GDM1 (cell line): ENCODE measurements at regions not wholly inside any gene's neighbourhood (a gene's known extent, or its start where the extent isn't known, plus 50 kb on each side); places are given as distances from the start of the nearest gene placed in this dataset.
"Not testable (repeated sequence)": the region's sequence is repeated elsewhere in the genome, so short reads cannot be mapped to it uniquely, and the experiment has no call there.

ENCODE experiments used
- DNase-seq: peaks from one replicate; lab custom pipeline; 2025; lab: John Stamatoyannopoulos, UW

DNA sequence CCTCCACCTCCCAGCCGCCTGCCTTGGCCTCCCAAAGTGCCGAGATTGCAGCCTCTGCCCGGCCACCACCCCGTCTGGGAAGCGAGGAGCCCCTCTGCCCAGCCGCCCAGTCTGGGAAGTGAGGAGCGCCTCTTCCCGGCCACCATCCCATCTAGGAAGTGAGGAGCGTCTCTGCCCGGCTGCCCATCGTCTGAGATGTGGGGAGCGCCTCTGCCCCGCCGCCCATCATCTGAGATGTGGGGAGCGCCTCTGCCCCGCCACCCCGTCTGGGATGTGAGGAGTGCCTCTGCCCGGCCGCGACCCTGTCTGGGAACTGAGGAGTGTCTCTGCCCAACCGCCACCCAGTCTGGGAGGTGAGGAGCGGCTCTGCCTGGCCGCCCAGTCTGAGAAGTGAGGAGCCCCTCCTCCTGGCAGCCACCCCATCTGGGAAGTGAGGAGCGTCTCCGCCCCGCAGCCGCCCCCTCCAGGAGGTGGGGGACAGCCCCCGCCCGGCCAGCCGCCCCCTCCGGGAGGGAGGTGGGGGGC is 296.3 kb downstream of the HNRNPD start:
- not testable (repeated sequence) for DNase-seq

DNA sequence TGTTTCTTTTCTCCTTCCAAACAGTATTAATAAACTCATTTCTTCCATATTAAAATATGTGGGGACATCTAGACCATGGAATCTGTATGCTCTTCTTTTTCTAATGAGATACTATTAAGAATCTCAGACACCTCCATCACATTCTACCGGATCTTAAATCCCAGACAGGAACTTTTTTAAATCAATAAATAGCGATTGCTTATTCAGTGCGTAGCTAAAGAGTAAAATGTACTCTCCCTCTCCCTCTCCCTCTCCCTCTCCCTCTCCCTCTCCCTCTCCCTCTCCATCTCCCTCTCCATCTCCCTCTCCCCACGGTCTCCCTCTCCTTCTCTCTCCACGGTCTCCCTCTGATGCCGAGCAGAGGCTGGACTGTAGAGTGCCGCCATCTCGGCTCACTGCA is 297.0 kb downstream of the HNRNPD start:
- no peak for DNase-seq

DNA sequence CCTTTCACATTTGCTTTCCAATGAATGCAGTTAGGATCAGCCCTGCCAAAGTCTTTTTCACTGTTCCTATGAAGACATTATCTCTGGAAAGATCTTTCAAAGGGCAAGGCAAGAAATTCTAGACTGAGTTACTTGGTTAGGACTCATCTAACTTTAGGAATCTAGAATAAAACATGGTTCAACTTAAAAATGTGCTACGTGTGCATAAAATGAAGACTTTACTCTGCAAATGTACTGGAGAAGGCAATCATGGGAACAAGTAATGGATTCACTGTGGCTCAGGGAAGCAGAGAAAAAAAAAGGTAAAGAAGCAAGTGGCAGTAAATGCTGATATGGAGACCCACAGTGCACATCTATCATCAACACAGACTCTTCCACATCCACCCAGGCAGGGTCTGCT is 297.4 kb downstream of the HNRNPD start:
- DNase-seq = no peak

DNA sequence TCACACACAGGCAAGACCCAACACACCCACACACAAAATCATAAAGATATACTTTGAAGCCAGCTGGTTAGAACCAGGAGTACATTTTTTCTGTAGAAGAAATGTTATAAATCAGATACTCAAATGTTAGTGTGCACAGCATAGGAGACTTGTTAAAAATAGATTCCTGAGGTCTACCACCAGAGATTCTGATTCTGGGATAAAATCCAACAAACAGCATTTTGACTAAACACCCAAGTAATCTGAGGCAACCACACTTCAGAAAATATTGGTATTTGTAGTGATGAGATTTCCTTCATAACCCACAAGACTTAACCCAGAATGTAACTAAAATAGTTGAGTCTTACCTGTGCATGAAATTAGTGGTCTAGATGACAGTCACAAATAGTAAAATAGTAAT is 301.8 kb downstream of the HNRNPD start:
- no peak for DNase-seq

DNA sequence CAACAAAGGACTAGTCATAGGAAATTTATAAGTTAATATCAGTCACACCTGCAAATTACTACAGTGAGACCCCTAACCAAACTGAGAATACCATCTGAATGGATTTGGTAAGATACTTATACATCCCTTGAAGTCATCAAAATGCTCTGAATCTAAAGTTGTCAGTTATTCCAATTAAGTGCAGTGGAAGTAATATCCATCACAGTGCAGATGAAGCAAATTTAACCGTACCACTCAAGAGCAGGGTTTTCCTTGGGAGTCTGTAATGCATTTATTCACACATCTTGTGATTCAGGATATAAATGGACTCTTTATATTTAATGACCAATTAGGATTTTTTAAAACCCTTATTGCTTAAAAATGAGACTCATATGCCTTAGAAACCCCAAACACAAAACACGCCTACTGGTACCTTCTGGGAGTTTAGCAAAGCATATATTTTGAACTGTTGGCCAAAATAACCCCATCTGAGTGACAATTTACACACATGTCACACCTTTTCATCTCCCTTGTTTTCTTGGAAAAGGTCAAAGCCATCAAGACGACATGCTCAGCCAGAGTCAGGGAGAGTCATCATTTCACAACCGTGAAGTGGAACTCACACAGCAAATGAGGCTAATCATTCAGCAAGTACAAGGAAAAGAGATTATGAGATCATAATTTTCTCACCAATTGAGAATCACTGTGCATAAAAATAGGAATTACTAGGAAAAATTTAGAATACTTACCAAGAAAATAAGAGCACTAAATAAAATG is 303.7 kb downstream of the HNRNPD start:
- DNase-seq = no peak

DNA sequence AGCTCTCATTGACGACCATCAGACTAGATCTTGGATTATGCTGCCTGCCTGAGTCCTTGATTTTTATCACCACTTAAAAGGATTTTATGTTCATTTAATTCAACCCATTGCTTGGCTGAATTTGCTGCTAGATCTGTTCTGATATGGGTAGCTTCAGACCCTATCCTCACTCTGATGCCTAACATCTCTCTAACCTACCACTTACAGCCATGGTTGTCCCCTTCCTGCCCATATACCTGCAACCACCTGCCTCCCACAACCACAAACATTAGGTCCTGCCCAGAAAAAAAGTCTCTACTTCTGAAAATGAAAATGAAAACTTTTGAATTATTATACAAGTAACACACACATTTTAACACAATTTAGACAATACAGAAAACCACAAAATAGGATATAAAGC is 310.8 kb downstream of the HNRNPD start:
- no peak for DNase-seq

DNA sequence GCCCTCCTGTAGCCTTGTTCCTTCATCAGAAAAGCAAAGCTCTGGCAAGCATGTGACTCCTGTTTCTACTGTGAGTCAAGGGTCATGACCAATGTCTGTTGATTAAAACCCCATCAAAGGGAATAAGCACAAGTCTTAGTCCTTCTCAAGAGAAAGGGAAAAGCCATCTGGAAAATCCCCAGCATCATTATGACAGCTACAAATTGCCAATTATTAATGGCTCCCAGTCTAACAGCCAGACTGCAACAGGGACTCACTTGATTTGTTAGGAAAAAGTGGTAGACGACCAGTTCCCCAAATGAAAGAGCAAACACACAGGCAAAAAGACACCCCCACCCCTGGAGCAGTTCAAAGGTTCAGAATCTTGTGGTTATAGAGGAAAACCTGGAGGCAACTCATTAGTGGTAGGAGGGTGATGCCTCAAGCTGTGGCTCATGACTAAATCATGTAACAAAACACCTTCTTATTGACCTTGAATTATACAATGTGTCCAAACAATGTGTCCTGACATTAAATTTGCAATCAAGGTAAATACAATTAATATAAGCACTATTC is 315.7 kb downstream of the HNRNPD start:
- no peak for DNase-seq

DNA sequence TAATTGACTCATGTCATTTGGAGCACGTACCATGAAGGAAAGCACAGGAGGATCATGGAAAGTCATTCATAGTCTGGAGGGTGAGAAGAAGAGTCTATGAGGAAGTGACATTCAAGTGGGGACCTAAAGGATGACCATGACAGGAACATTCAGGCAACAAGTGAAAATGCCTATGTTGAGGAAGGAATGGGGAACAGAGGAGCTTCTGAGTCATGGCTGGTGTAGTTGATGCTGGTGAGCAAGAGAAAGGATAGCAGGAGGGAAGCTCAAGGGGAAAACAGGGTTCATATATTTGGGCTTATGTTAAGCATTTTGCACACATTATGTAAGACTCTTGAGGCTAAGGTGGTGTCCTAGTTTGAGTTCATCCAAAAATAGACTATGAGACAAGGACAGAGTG is 318.6 kb downstream of the HNRNPD start:
- DNase-seq = no peak

DNA sequence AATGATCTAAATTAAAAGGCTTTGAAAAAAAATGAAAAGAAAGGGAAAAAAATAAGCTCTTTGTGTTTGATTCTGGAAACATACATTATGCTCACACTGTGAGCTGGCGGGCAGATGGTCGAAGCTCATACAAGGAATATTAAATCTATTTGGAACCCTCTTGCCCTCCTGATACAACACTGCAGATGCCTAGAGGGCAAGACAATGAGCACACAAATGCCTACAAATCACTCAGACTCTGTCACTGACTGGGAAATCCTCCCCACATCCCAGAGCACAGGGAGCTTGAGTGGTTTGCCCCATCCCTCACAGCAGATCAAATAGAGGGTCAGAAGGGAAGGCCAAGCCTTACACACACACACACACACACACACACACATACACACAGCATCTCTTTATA is 320.4 kb downstream of the HNRNPD start:
- DNase-seq = no peak

DNA sequence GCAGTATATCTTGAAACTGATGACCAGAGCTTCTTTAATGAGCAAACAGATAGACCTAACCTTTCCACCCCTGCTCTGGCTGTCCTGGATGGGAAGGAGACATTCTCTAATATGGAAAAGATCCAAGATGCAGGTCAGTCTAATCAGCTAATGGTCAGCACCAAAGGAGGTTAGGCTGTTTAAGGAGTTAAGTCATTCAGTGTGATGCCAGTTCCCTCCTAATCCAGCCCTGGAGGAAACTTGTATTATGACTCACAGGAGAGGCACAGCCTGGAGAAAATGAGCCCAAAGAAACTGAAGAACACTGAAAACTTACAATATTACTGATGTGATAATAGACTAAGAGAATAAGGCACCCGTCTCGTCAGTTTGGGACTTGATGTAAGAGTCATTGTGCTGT is 323.0 kb downstream of the HNRNPD start:
- DNase-seq = no peak

DNA sequence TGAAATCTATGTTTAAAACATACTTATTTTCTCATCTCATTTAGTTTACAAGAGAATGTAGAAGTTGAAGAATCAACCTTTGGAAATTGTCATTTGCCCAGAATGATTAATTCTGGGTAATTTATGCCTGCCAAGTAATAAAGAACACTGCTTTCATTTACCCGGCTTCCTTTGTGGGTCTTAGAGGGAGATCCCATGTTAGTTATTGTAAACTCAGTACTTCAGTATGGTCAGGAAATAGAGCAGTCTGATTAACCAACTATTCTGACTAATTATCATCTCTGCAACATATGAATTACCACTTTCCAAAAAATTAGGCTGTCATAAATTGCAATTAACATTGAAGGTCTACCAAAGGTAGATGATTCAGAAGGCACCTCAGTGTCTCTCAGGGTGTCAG is 324.5 kb downstream of the HNRNPD start:
- no peak for DNase-seq

DNA sequence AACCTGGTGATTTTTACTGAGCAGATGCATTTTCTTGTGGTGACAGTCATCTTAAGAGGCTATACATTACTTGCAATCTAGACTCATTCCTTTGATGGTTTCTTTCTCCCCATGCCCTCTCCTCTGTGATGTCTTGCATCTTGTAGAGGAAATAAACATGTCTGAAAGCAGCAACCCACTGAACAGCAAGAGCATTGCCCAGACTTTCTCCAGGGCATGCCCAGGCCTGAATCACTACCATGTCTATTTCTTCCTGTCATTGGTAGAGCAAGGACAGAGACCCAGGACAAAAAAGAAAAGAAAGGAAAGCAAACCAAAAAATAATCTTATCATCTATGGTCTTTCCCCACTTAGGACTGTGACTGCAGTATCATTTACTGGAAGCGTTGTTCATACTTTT is 326.1 kb downstream of the HNRNPD start:
- no peak for DNase-seq

DNA sequence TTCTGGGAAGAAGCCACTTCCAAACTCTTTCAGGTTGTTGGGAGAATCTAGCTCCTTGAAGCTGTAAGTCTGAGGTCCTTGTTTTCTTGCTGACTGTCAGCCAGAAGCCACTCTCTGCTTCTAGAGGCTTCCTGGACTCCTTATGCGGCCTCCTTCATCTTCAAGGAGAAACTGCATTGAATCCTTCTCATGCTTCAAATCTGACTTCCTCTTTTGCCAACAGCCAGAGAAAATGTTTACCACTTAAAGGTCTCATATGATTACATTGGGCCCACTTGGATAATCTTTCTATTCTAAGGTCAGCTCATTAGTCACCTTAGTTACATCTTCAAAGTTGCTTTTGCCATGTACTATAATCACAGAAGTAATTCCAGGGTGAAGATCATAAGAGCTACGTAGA is 327.0 kb downstream of the HNRNPD start:
- DNase-seq = no peak

DNA sequence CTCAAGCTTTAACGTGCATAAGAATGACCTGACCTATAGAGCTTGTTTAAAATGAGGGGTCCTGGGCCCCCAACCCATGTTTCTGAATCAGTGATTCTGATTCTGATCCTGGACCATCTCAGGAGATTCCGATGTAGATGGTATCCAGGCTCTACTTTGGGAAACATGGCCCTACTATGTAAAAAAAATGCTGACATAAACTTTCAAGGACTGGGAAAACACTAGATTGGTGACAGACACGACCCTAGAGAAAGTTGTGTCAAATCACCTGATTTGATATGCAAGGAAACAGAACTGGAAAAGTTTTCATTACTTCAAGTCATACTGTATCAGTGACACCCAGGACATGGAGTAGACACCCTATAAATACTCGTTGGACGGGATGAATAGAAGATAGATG is 328.5 kb downstream of the HNRNPD start:
- DNase-seq = no peak

DNA sequence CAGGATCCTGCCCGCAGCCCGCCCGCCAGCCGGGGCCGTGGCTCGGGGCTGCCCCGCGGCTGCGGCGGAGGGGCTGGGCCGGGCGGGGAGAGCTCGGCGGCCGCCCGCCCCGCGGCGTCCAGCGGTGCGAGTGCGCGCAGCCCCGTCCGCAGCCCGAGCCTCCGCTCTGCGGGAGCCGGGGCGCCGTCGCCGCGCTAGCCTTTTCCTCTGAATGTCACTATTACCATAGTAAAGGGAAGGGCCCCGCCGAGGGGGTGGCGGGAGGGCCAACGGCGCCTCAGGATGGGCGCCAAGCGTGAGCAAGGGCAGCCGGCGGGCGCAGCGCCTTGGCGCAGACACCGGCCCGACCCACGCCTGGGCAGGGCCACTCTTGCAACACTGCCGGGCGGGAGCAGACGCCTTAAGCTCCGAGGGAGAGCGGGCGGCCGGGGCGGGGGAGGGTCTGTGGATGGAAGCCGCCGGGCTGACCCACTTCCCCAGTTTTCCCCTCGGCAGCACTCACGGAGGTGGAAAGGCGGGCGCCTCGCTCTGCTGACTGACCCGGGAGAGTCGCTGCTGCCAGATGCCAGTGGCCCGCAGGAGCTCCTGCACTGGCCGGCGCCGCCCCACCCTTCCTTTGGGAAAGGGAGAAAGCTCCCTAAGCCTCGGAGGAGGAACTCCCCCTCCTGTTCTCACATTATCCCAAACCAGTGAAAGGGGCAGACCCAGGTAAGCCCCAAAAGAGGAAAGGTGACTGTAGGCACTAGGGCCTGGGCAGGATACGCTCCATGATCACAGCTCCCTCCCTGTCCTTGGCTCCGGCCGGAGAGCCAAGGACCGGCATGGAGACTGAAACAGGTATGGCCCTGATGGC is 329.4 kb downstream of the HNRNPD start:
- DNase-seq = no peak

DNA sequence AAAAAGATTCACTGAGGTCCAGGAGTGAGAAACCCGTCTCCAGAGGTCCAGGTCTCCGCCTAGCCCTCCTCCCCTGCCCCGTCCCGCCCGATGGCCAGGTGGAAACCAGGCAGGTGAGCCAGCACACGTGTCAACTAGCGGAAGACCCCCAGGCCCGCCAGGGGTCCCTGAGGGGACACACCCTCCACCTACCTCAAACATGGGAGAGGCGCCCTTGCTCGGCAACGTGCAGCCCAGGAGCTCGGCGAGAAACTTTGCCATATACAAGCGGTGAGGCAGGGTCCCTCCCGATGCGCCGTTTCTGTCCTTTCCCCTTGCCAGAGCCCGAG is 330.0 kb downstream of the HNRNPD start:
- no peak for DNase-seq

DNA sequence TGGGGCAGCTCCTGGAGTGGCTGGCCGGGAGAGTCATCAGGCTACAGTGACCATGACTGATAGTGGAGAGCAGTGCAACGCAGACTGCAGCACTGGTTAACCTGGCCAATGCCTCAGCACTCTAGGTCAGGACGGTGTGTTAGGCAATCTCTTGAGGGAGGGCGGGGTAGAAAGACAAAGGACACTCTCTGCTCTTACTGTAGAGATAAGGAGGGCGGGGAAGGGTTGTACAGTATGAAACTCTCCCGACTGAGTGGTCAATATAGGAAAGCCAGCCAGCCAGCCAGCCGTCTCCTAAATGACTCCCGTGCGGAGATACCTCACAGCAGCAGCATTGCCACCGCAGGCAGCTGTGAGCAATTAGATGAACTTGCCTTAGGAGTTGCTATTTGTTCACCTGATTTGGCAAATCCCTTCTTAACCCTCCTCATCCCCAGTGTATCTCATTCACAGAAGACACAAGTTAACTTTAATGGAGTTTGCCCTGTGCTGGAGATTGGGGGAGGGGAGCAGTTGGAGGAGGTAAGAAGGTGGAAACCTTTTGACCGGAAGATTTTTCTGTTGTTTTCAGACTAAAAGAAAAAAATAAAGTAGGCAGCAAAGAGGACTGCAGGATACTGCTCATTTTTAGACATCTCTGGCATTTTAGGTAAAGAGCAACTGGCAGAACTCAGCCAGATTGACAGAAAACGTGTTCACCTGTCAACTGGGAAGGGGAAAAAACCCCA is 330.5 kb downstream of the HNRNPD start:
- DNase-seq = no peak

DNA sequence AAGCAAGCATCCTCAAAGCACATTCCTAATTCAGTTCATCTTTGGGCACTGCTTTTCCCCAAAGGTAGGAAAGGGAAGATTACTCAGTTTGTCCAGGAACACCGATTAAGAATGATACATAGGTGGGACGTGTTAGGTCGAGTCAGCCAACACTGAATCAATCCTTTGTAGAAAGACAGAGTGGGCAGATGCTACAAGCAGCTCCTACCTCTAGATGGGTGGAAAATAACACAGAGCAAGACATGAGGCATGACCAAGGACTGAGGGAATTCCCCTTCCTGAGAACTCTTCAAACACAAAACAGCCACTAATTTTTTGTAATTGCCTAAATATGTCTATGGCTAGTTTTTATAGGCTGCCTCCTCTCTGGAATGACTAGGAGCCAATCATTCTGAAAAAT is 331.7 kb downstream of the HNRNPD start:
- DNase-seq = no peak

DNA sequence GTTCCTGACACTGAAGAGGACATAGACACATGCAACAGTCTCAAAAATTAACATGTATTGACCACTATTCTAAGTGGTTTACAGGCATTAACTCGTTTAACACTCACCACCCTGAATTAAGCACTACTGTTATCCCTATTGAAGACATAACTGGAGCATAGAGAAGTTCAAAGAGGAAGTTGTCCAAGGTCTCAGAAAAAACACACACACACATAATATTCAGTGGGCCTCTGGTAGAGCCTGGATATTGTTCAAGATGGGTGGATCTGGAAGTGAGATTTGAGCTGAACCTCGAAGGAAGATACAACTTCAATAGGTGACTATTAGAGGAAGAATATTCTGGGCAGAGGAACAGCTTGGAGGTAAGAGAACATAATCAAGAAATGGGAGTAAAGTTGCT is 334.9 kb downstream of the HNRNPD start:
- DNase-seq = no peak

DNA sequence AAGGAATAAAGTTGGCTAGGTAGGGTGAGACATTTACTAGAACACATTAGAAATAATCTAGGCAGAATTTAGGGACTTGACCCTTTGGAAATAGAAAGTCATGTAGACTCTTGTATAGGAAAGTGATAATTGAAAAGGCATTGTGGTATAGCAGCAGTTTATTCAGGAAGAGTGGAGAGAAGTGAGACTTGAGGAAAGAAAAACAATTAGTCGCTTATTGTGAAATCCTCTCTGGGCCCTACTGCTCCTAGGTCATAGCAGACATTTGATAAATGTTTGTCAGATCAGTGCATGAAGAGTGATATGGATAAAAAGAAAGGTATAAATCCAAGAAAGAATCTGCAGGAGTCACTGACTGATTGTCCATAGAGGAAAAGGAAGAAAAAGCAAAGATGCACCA is 337.6 kb downstream of the HNRNPD start:
- no peak for DNase-seq

DNA sequence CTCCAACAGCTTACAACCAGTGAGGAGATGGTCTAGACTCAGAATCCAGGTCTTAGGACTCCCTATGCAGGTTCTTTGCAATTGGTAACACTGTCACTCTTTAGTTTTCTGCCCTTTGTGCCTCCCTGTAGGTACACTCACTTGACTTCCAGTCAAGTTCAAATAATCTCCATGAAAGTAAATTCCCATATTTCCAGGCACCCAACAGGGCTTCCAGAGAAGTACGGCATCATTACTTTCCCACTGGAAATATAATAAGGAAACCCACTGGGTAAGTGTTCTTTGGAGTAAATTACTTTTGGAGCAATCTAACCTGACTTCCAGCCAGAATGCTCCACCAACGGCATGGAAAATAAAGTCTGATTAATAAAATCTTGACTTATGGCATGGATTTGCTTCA is 338.9 kb downstream of the HNRNPD start:
- no peak for DNase-seq

DNA sequence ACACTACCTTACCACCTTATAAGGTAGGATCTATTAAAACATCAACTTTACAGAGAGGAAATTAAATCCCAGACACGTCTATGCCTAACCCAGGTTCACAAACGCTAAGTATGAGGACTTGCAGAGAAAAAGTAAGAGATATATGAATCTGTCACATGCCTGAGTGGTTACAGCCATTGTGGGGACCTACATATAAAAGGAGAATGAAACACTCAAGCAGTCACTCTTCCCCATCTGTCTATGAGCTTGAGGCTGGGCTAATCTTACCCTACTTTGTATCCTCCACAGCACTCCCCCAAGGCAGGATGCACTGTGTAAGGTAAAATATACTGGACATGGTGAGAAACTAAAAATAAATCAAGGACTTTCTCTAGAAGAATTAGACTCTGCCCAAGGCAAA is 339.9 kb downstream of the HNRNPD start:
- no peak for DNase-seq
